ENCODE measurements at regions not wholly inside any gene's neighbourhood (a gene's known extent, or its start where the extent isn't known, plus 50 kb on each side); places are given as distances from the start of the nearest gene placed in this dataset.

- Histone ChIP-seq H4K20me1 (ENCODE audit: insufficient read depth) (no peaks in the 10 kb centered on the region), H3K27ac (ENCODE audit: low read depth, low read length) (no peak overlapping the region), H3K9me2 (ENCODE audit: insufficient read depth) (no peaks in the 10 kb centered on the region), H3K4me2 (ENCODE audit: low read length) (no peak overlapping the region), H2AFZ (ENCODE audit: low read depth, low read length, poor library complexity, severe bottlenecking) (no peak overlapping the region), H3K4me3 (replicated peaks in 1 of 2; ENCODE audit: low read depth in 1 of 2, low read length in 2 of 2) (no peak overlapping the region), H3K4me1 (ENCODE audit: control insufficient read depth in 1 of 2, insufficient read depth in 2 of 2, low read length in 2 of 2) (no peaks in the 10 kb centered on the region), H3K79me2 (ENCODE audit: insufficient read depth, low read length) (no peaks in the 10 kb centered on the region), H3K9me3 (ENCODE audit: control insufficient read depth in 1 of 2, insufficient read depth in 1 of 2, low read depth in 1 of 2, low read length in 2 of 2) (no peaks in the 10 kb centered on the region), H3K36me3 (ENCODE audit: control insufficient read depth in 1 of 2, insufficient read depth in 2 of 2, low read length in 2 of 2) (no peaks in the 10 kb centered on the region), H3K9ac (ENCODE audit: low read length) (no peak overlapping the region), H3K27me3 (ENCODE audit: insufficient read depth, low read length) (no peaks in the 10 kb centered on the region)
- POLR2A ChIA-PET, result no interaction called here
- DNase-seq (ENCODE audit: low read depth, low spot score), result no peak
- intact Hi-C loops (cut with micrococcal nuclease), result no loop called here
- no peak for TF ChIP-seq EGR1 (IDR thresholded peaks at IDR 0.05; ENCODE audit: low read depth)
- TF ChIP-seq FOSL1 (IDR thresholded peaks at IDR 0.05; ENCODE audit: low read depth), result no peak
- no peak for TF ChIP-seq SP1 (IDR thresholded peaks at IDR 0.05; ENCODE audit: low read depth)
- TF ChIP-seq POLR2AphosphoS5 (IDR thresholded peaks at IDR 0.05; ENCODE audit: low read depth, low read length), result no peak
- no peak for TF ChIP-seq SIN3A (IDR thresholded peaks at IDR 0.05; ENCODE audit: low read depth)
- no peak for TF ChIP-seq CTCF (IDR thresholded peaks at IDR 0.05 in 2 of 3, conservative IDR thresholded peaks at IDR 0.05 in 1 of 3; ENCODE audit: borderline replicate concordance in 1 of 3, insufficient read depth in 1 of 3, low read depth in 2 of 3, low read length in 2 of 3)
- no peak for TF ChIP-seq YY1 (IDR thresholded peaks at IDR 0.05; ENCODE audit: extremely low read depth, insufficient replicate concordance, low read depth, low read length)
- TF ChIP-seq CBX3 (IDR thresholded peaks at IDR 0.05; ENCODE audit: low read depth), result no peak
- no peak for TF ChIP-seq REST (IDR thresholded peaks at IDR 0.05; ENCODE audit: low read depth)
- no peak for TF ChIP-seq TCF7L2 (IDR thresholded peaks at IDR 0.05; ENCODE audit: borderline replicate concordance, extremely low read depth, insufficient read depth, insufficient read length)
- no peak for TF ChIP-seq ELF1 (IDR thresholded peaks at IDR 0.05; ENCODE audit: borderline replicate concordance, low read depth)
- TF ChIP-seq ZNF274 (IDR thresholded peaks at IDR 0.05; ENCODE audit: low read depth, low read length), result no peak
- TF ChIP-seq EZH2phosphoT487 (IDR thresholded peaks at IDR 0.05; ENCODE audit: borderline replicate concordance), result no peak
- no peak for TF ChIP-seq JUND (IDR thresholded peaks at IDR 0.05)
- CTCF ChIA-PET, result no interaction called here
- RAD21 ChIA-PET (ENCODE audit: low non-redundant PET in 1 of 2, low total read pairs in 2 of 2, uncharacterized antibody in 2 of 2, unreplicated experiment in 2 of 2), result no interaction called here
- ATAC-seq, result no peak
- BruUV-seq (replicated peaks), result no TSS peak
These were observed 688.6 kb downstream of the TENT5A start for GRCh38 chr6:81063891-81064290.
